T-helper 2 cell (primary cell): ENCODE measurements at regions not wholly inside any gene's neighbourhood (a gene's known extent, or its start where the extent isn't known, plus 50 kb on each side); places are given as distances from the start of the nearest gene placed in this dataset.
A peak's percentile ranks its signal among the peaks of the same experiment; 100 is the strongest.
"Not testable (repeated sequence)": the region's sequence is repeated elsewhere in the genome, so short reads cannot be mapped to it uniquely, and the experiment has no call there.

ENCODE experiments used
- DNase-seq, 5 experiments: peaks; one replicate each; pipeline versions ENCODE4 v3.0.0 to v3.0.0-alpha.2; 2012 to 2022

- peak in 1 of 5 experiments; percentile 21 for DNase-seq
Observed at GRCh38 chr14:56422703-56423213, 156.8 kb upstream of the TMEM260 start.

GRCh38 chr14:56423544-56423943, 156.1 kb upstream of the TMEM260 start:
- no peak for DNase-seq

GRCh38 chr14:56431013-56431412, 148.6 kb upstream of the TMEM260 start:
- no peak for DNase-seq

GRCh38 chr14:56449670-56450213, 129.9 kb upstream of the TMEM260 start:
- DNase-seq = no peak

GRCh38 chr14:56452940-56453339, 126.7 kb upstream of the TMEM260 start:
- no peak for DNase-seq

- DNase-seq = not testable (repeated sequence)
Observed at GRCh38 chr14:56454680-56455079, 124.9 kb upstream of the TMEM260 start.

GRCh38 chr14:56460469-56460868, 119.1 kb upstream of the TMEM260 start:
- no peak for DNase-seq

- DNase-seq = no peak
Observed at GRCh38 chr14:56461276-56462275, 118.0 kb upstream of the TMEM260 start.

- no peak for DNase-seq
Observed at GRCh38 chr14:56463271-56463890, 116.2 kb upstream of the TMEM260 start.

GRCh38 chr14:56471056-56471455, 108.5 kb upstream of the TMEM260 start:
- no peak for DNase-seq

- DNase-seq = peak in 1 of 5 experiments; percentile 32
Observed at GRCh38 chr14:56474419-56475022, 105.1 kb upstream of the TMEM260 start.

GRCh38 chr14:56482310-56482911, 97.2 kb upstream of the TMEM260 start:
- peak in 1 of 5 experiments; percentile 3 for DNase-seq

- no peak for DNase-seq
Observed at GRCh38 chr14:56487090-56487667, 92.4 kb upstream of the TMEM260 start.

- no peak for DNase-seq
Observed at GRCh38 chr14:56487761-56488160, 91.8 kb upstream of the TMEM260 start.

GRCh38 chr14:56488306-56488705, 91.3 kb upstream of the TMEM260 start:
- DNase-seq = no peak

GRCh38 chr14:56490379-56490778, 89.2 kb upstream of the TMEM260 start:
- DNase-seq = peak in 1 of 5 experiments; percentile 23

- peak in 2 of 5 experiments; percentile 4 to 32 for DNase-seq
Observed at GRCh38 chr14:56491299-56492285, 88.0 kb upstream of the TMEM260 start.

- DNase-seq = no peak
Observed at GRCh38 chr14:56494167-56494566, 85.4 kb upstream of the TMEM260 start.

GRCh38 chr14:56498112-56498511, 81.5 kb upstream of the TMEM260 start:
- no peak for DNase-seq

GRCh38 chr14:56501909-56502530, 77.6 kb upstream of the TMEM260 start:
- DNase-seq = no peak
